Skin epidermis (tissue), 12 donors: ENCODE measurements at regions not wholly inside any gene's neighbourhood (a gene's known extent, or its start where the extent isn't known, plus 50 kb on each side); places are given as distances from the start of the nearest gene placed in this dataset.

Experiments used
- H3K27ac ChIP-seq, 21 experiments: fragments of 200-600 bp; sonication (generic) in 11 of 21; one replicate each; pipeline ENCODE4 v1.5.0; 2020; ENCODE audit warnings: mild to moderate bottlenecking in 3 of 21, inconsistent platforms in 2 of 21, moderate library complexity in 2 of 21
- H3K4me3 ChIP-seq, 7 experiments: fragments of 200-600 bp; sonication (generic) in 2 of 7; one replicate each; pipeline ENCODE4 v1.5.0; 2020; ENCODE audit warnings: inconsistent platforms in 2 of 7, mild to moderate bottlenecking in 2 of 7, moderate library complexity in 1 of 7

- Histone ChIP-seq H3K27ac (peak overlapping the region in 8 of 21 experiments; percentile 8 to 51 (median 29)), H3K4me3 (no peak overlapping the region)
Observed at GRCh38 chr2:37852585-37853014, 72.5 kb upstream of the RMDN2 start.

- H3K4me3 ChIP-seq, result no peak overlapping the region
Observed at GRCh38 chr2:37854676-37855282, 70.3 kb upstream of the RMDN2 start.

GRCh38 chr2:37855283-37856041, 69.6 kb upstream of the RMDN2 start:
- peak overlapping the region in 16 of 21 experiments; percentile 3 to 76 (median 52) for H3K27ac ChIP-seq
- H3K4me3 ChIP-seq, result no peak overlapping the region

More at GRCh38 chr2:37854676-37855282, 70.3 kb upstream of the RMDN2 start:
- peak overlapping the region in 15 of 21 experiments; percentile 3 to 76 (median 43) for H3K27ac ChIP-seq

- Histone ChIP-seq H3K4me3 (no peak overlapping the region), H3K27ac (peak overlapping the region in 11 of 21 experiments; percentile 20 to 76 (median 53))
Observed at GRCh38 chr2:37856101-37856751, 68.9 kb upstream of the RMDN2 start.

- no peak overlapping the region for H3K4me3 ChIP-seq
- no peak overlapping the region for H3K27ac ChIP-seq
Observed at GRCh38 chr2:37857575-37858399, 67.3 kb upstream of the RMDN2 start.

GRCh38 chr2:37858400-37858711, 66.7 kb upstream of the RMDN2 start:
- Histone ChIP-seq H3K27ac (no peak overlapping the region), H3K4me3 (no peak overlapping the region)

- Histone ChIP-seq H3K27ac (no peak overlapping the region), H3K4me3 (no peak overlapping the region)
Observed at GRCh38 chr2:37858725-37859267, 66.3 kb upstream of the RMDN2 start.

- Histone ChIP-seq H3K27ac (no peak overlapping the region), H3K4me3 (no peak overlapping the region)
Observed at GRCh38 chr2:37862620-37863019, 62.5 kb upstream of the RMDN2 start.

GRCh38 chr2:37864217-37864616, 60.9 kb upstream of the RMDN2 start:
- Histone ChIP-seq H3K4me3 (no peak overlapping the region), H3K27ac (no peak overlapping the region)

GRCh38 chr2:37865640-37866039, 59.4 kb upstream of the RMDN2 start:
- no peak overlapping the region for H3K27ac ChIP-seq
- no peak overlapping the region for H3K4me3 ChIP-seq

- Histone ChIP-seq H3K4me3 (no peak overlapping the region), H3K27ac (no peak overlapping the region)
Observed at GRCh38 chr2:37866171-37866934, 58.7 kb upstream of the RMDN2 start.

- Histone ChIP-seq H3K27ac (no peak overlapping the region), H3K4me3 (no peak overlapping the region)
Observed at GRCh38 chr2:37867166-37867565, 57.9 kb upstream of the RMDN2 start.

- peak overlapping the region in 1 of 21 experiments; percentile 9 for H3K27ac ChIP-seq
- no peak overlapping the region for H3K4me3 ChIP-seq
Observed at GRCh38 chr2:37868866-37869265, 56.2 kb upstream of the RMDN2 start.

GRCh38 chr2:37869304-37869703, 55.8 kb upstream of the RMDN2 start:
- H3K27ac ChIP-seq, result peak overlapping the region in 1 of 21 experiments; percentile 9
- no peak overlapping the region for H3K4me3 ChIP-seq

- peak overlapping the region in 1 of 21 experiments; percentile 2 for H3K27ac ChIP-seq
- no peak overlapping the region for H3K4me3 ChIP-seq
Observed at GRCh38 chr2:37869771-37870170, 55.3 kb upstream of the RMDN2 start.

GRCh38 chr2:37870829-37871228, 54.3 kb upstream of the RMDN2 start:
- peak overlapping the region in 1 of 21 experiments; percentile 2 for H3K27ac ChIP-seq

GRCh38 chr2:37871456-37872191, 53.5 kb upstream of the RMDN2 start:
- Histone ChIP-seq H3K27ac (peak overlapping the region in 2 of 21 experiments; percentile 14 to 58), H3K4me3 (no peak overlapping the region)

More at GRCh38 chr2:37870829-37871228, 54.3 kb upstream of the RMDN2 start:
- no peak overlapping the region for H3K4me3 ChIP-seq

GRCh38 chr2:37872192-37872750, 52.8 kb upstream of the RMDN2 start:
- H3K27ac ChIP-seq, result peak overlapping the region in 2 of 21 experiments; percentile 14 to 58
- no peak overlapping the region for H3K4me3 ChIP-seq
